Stimulated activated naive CD8-positive, alpha-beta T cell treated with anti-CD3 and anti-CD28 coated beads, Interleukin-15, amount 100 ng/mL, for 72 hours (primary cell): ENCODE measurements at regions not wholly inside any gene's neighbourhood (a gene's known extent, or its start where the extent isn't known, plus 50 kb on each side); places are given as distances from the start of the nearest gene placed in this dataset.

Experiments used
- ATAC-seq: fragments of 150-1000 bp; cut with Tn5 transposase; 2 replicates; pipeline ENCODE4 v1.10.0; 2021; ENCODE audit warnings: mild to moderate bottlenecking, moderate library complexity
- DNase-seq, 2 donors: peaks; one replicate each; pipeline ENCODE4 v3.0.0; 2021 to 2022
- H3K27ac Mint-ChIP-seq, 2 donors: one replicate each; pipeline ENCODE4 v1.8.0; 2022; ENCODE audit warnings: mild to moderate bottlenecking in 2 of 2, mixed read lengths in 2 of 2, moderate library complexity in 2 of 2
- H3K27me3 Mint-ChIP-seq: one replicate; pipeline ENCODE4 v1.8.0; 2022; ENCODE audit warnings: mixed read lengths
- H3K4me1 Mint-ChIP-seq: one replicate; pipeline ENCODE4 v1.8.0; 2022; ENCODE audit warnings: mild to moderate bottlenecking, mixed read lengths
- H3K4me3 Mint-ChIP-seq, 2 donors: one replicate each; pipeline ENCODE4 v1.8.0; 2022; ENCODE audit warnings: mild to moderate bottlenecking in 2 of 2, mixed read lengths in 2 of 2, moderate library complexity in 1 of 2
- H3K9me3 Mint-ChIP-seq, 2 donors: one replicate each; pipeline ENCODE4 v1.8.0; 2022; ENCODE audit warnings: mixed read lengths in 2 of 2

- H3K9me3 Mint-ChIP-seq: peaks cover 9 to 18% of the 10 kb centered on the region in 2 donors
Observed at GRCh38 chr11:25710975-25711374, 621.0 kb upstream of the ANO3 start.

GRCh38 chr11:25727944-25728343 is 604.0 kb upstream of the ANO3 start:
- H3K9me3 Mint-ChIP-seq: peaks cover 0 to 28% of the 10 kb centered on the region in 2 donors
- no peaks in the 10 kb centered on the region for H3K27me3 Mint-ChIP-seq
- DNase-seq (no peak), ATAC-seq (no peak)
- H3K4me3 Mint-ChIP-seq: no peak overlapping the region
- H3K27ac Mint-ChIP-seq: no peak overlapping the region
- H3K4me1 Mint-ChIP-seq: no peaks in the 10 kb centered on the region

More at GRCh38 chr11:25710975-25711374, 621.0 kb upstream of the ANO3 start:
- Mint-ChIP-seq H3K27me3 (no peaks in the 10 kb centered on the region), H3K4me3 (no peak overlapping the region), H3K4me1 (no peaks in the 10 kb centered on the region), H3K27ac (no peak overlapping the region)
- DNase-seq (no peak), ATAC-seq (no peak)

- Mint-ChIP-seq H3K4me1 (no peaks in the 10 kb centered on the region), H3K27me3 (no peaks in the 10 kb centered on the region), H3K27ac (no peak overlapping the region), H3K9me3 (peaks cover 0 to 21% of the 10 kb centered on the region in 2 donors), H3K4me3 (no peak overlapping the region)
- no peak for DNase-seq
- ATAC-seq: no peak
Observed at GRCh38 chr11:25730230-25730629, 601.7 kb upstream of the ANO3 start.

- no peaks in the 10 kb centered on the region for H3K27me3 Mint-ChIP-seq
- no peak overlapping the region for H3K4me3 Mint-ChIP-seq
- DNase-seq (no peak), ATAC-seq (no peak)
- H3K27ac Mint-ChIP-seq: no peak overlapping the region
- H3K4me1 Mint-ChIP-seq: no peaks in the 10 kb centered on the region
- H3K9me3 Mint-ChIP-seq: peaks cover 4 to 7% of the 10 kb centered on the region in 2 donors
Observed at GRCh38 chr11:25733777-25734176, 598.2 kb upstream of the ANO3 start.

GRCh38 chr11:25734591-25735211 is 597.2 kb upstream of the ANO3 start:
- no peak overlapping the region for H3K27ac Mint-ChIP-seq
- H3K27me3 Mint-ChIP-seq: no peaks in the 10 kb centered on the region
- H3K4me3 Mint-ChIP-seq: no peak overlapping the region
- peaks cover 4 to 7% of the 10 kb centered on the region in 2 donors for H3K9me3 Mint-ChIP-seq
- H3K4me1 Mint-ChIP-seq: no peaks in the 10 kb centered on the region
- ATAC-seq (no peak), DNase-seq (no peak)

GRCh38 chr11:25737071-25737675 is 594.8 kb upstream of the ANO3 start:
- no peaks in the 10 kb centered on the region for H3K4me1 Mint-ChIP-seq
- no peaks in the 10 kb centered on the region for H3K27me3 Mint-ChIP-seq
- no peak for ATAC-seq
- peaks cover 0 to 4% of the 10 kb centered on the region in 2 donors for H3K9me3 Mint-ChIP-seq
- H3K27ac Mint-ChIP-seq: no peak overlapping the region
- no peak for DNase-seq
- no peak overlapping the region for H3K4me3 Mint-ChIP-seq

- Mint-ChIP-seq H3K9me3 (peaks cover 0 to 2% of the 10 kb centered on the region in 2 donors), H3K27ac (no peak overlapping the region), H3K4me3 (no peak overlapping the region), H3K27me3 (no peaks in the 10 kb centered on the region), H3K4me1 (no peaks in the 10 kb centered on the region)
- ATAC-seq: no peak
- DNase-seq: no peak
Observed at GRCh38 chr11:25741886-25742285, 590.0 kb upstream of the ANO3 start.

- no peak overlapping the region for H3K27ac Mint-ChIP-seq
Observed at GRCh38 chr11:25742800-25743199, 589.1 kb upstream of the ANO3 start.

GRCh38 chr11:25755381-25755780 is 576.5 kb upstream of the ANO3 start:
- H3K4me3 Mint-ChIP-seq: no peak overlapping the region
- no peaks in the 10 kb centered on the region for H3K27me3 Mint-ChIP-seq
- H3K27ac Mint-ChIP-seq: no peak overlapping the region
- ATAC-seq (no peak), DNase-seq (no peak)
- H3K4me1 Mint-ChIP-seq: no peaks in the 10 kb centered on the region
- peaks cover 6 to 16% of the 10 kb centered on the region in 2 donors for H3K9me3 Mint-ChIP-seq

More at GRCh38 chr11:25742800-25743199, 589.1 kb upstream of the ANO3 start:
- no peaks in the 10 kb centered on the region for H3K4me1 Mint-ChIP-seq
- H3K4me3 Mint-ChIP-seq: no peak overlapping the region
- H3K27me3 Mint-ChIP-seq: no peaks in the 10 kb centered on the region
- no peak for DNase-seq
- no peak for ATAC-seq
- no peaks in the 10 kb centered on the region for H3K9me3 Mint-ChIP-seq

GRCh38 chr11:25755918-25756584 is 575.9 kb upstream of the ANO3 start:
- ATAC-seq: no peak
- no peak for DNase-seq
- peaks cover 9 to 23% of the 10 kb centered on the region in 2 donors for H3K9me3 Mint-ChIP-seq
- H3K4me1 Mint-ChIP-seq: no peaks in the 10 kb centered on the region
- H3K4me3 Mint-ChIP-seq: no peak overlapping the region
- no peak overlapping the region for H3K27ac Mint-ChIP-seq
- H3K27me3 Mint-ChIP-seq: no peaks in the 10 kb centered on the region

- no peak overlapping the region for H3K4me3 Mint-ChIP-seq
- ATAC-seq (no peak), DNase-seq (no peak)
- peaks cover 15 to 30% of the 10 kb centered on the region in 2 donors for H3K9me3 Mint-ChIP-seq
- no peaks in the 10 kb centered on the region for H3K27me3 Mint-ChIP-seq
- H3K27ac Mint-ChIP-seq: no peak overlapping the region
- no peaks in the 10 kb centered on the region for H3K4me1 Mint-ChIP-seq
Observed at GRCh38 chr11:25758145-25758661, 573.7 kb upstream of the ANO3 start.

- ATAC-seq: no peak
- Mint-ChIP-seq H3K4me3 (no peak overlapping the region), H3K4me1 (no peaks in the 10 kb centered on the region), H3K27me3 (no peaks in the 10 kb centered on the region), H3K9me3 (peaks cover 3 to 11% of the 10 kb centered on the region in 2 donors), H3K27ac (no peak overlapping the region)
- no peak for DNase-seq
Observed at GRCh38 chr11:25766332-25767015, 565.5 kb upstream of the ANO3 start.

GRCh38 chr11:25769287-25769686 is 562.6 kb upstream of the ANO3 start:
- H3K9me3 Mint-ChIP-seq: peaks cover 0 to 9% of the 10 kb centered on the region in 2 donors
- no peaks in the 10 kb centered on the region for H3K4me1 Mint-ChIP-seq
- H3K27ac Mint-ChIP-seq: no peak overlapping the region
- ATAC-seq (no peak), DNase-seq (no peak)
- H3K27me3 Mint-ChIP-seq: no peaks in the 10 kb centered on the region
- H3K4me3 Mint-ChIP-seq: no peak overlapping the region

- Mint-ChIP-seq H3K4me3 (no peak overlapping the region), H3K4me1 (no peaks in the 10 kb centered on the region), H3K27me3 (no peaks in the 10 kb centered on the region), H3K9me3 (peaks cover 0 to 9% of the 10 kb centered on the region in 2 donors), H3K27ac (no peak overlapping the region)
- DNase-seq: no peak
- no peak for ATAC-seq
Observed at GRCh38 chr11:25771605-25772004, 560.3 kb upstream of the ANO3 start.

- peaks cover 0 to 5% of the 10 kb centered on the region in 2 donors for H3K9me3 Mint-ChIP-seq
- H3K4me3 Mint-ChIP-seq: no peak overlapping the region
- no peak for DNase-seq
- H3K4me1 Mint-ChIP-seq: no peaks in the 10 kb centered on the region
- no peak for ATAC-seq
- H3K27ac Mint-ChIP-seq: no peak overlapping the region
- no peaks in the 10 kb centered on the region for H3K27me3 Mint-ChIP-seq
Observed at GRCh38 chr11:25775603-25776002, 556.3 kb upstream of the ANO3 start.

GRCh38 chr11:25776238-25776637 is 555.7 kb upstream of the ANO3 start:
- no peak for DNase-seq
- no peaks in the 10 kb centered on the region for H3K27me3 Mint-ChIP-seq

More at GRCh38 chr11:25776238-25776637, 555.7 kb upstream of the ANO3 start:
- Mint-ChIP-seq H3K9me3 (peaks cover 1 to 2% of the 10 kb centered on the region in 2 donors), H3K4me1 (no peaks in the 10 kb centered on the region), H3K27ac (no peak overlapping the region), H3K4me3 (no peak overlapping the region)
- ATAC-seq: no peak
